GM19025 (cell line): ENCODE measurements at regions not wholly inside any gene's neighbourhood (a gene's known extent, or its start where the extent isn't known, plus 50 kb on each side); places are given as distances from the start of the nearest gene placed in this dataset.
"Not testable (repeated sequence)": the region's sequence is repeated elsewhere in the genome, so short reads cannot be mapped to it uniquely, and the experiment has no call there.

Experiments used
- ATAC-seq: cut with Tn5 transposase; IDR thresholded peaks from one replicate; pipeline ENCODE4 v1.9.1; 2021; ENCODE audit warnings: mild to moderate bottlenecking, low read depth, moderate library complexity; ENCODE audit not compliant: unreplicated experiment

DNA sequence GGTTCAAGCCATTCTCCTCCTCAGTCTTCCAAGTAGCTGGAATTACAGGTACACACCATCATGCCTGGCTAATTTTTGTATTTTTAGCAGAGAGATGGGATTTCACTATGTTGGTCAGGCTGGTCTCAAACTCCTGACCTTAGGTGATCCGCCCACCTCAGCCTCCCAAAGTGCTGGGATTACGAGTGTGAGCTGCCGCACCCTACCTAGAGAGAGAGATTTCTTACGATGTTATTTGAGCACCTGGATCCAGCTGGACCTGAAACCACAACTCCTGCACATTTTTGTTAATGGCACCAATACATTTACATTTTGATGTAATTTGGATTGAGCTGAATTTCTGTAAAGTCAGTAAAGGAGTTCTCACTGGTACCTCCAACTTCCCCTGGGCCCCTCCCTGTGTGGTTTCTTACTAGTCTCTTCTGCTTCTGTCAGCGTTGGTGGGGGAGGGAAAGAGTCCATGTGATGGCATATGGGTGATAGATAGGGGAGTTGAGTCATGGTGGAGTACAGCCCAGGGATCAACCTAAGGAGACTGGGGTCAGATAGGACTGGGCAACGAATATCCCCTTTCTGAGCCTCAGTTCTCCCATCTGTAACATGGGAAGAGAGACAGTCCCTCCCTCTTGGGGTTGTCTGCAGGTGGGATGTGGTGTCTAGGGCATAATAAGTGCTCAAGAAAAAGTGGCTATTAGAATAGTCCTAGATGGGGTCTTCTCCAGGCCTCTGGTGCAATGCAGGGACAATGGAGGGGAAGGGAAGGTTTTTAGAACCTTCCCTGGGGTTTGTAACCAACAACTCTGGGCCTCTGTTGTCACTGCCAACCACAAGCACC lies 83.3 kb upstream of the MED13L start:
- no peak for ATAC-seq

DNA sequence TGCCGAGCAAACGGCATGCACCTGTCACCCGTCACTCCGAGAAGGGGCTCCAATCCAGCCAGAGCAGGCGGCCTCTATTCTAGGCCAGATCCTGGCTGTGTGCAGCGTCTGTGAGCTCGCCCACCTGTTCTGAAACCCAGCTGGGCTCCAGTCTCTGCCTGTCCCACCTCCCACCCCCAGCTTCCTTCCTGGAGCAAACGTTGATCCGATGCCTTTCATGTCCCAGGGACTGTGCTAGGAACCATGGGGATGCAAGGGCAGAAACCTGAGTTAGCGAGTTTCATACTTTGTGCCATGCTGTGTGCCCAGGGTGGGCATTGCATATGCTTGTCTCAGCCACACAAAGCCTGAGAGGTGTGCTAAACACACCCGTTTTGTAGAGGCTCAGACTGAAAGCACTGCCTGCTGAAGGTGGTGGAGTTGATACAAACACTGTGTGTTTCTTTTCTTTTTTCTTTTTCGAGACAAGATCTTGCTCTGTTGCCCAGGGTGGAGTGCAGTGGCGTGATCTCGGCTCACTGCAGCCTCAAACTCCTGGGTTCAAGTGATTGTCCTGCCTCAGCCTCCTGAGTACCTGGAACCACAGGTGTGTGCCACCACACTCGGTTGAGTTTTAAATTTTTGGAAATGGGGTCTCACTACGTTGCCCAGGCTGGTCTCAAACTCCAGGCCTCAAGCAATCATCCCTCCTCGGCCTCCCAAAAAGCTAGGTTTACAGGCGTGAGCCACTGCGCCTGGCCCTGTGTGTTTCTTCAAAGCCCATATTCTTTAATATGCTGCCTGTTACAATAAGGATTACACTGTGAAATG lies 84.1 kb upstream of the MED13L start:
- no peak for ATAC-seq

GRCh38 chr12:116365114-116365513 lies 87.6 kb upstream of the MED13L start:
- no peak for ATAC-seq

DNA sequence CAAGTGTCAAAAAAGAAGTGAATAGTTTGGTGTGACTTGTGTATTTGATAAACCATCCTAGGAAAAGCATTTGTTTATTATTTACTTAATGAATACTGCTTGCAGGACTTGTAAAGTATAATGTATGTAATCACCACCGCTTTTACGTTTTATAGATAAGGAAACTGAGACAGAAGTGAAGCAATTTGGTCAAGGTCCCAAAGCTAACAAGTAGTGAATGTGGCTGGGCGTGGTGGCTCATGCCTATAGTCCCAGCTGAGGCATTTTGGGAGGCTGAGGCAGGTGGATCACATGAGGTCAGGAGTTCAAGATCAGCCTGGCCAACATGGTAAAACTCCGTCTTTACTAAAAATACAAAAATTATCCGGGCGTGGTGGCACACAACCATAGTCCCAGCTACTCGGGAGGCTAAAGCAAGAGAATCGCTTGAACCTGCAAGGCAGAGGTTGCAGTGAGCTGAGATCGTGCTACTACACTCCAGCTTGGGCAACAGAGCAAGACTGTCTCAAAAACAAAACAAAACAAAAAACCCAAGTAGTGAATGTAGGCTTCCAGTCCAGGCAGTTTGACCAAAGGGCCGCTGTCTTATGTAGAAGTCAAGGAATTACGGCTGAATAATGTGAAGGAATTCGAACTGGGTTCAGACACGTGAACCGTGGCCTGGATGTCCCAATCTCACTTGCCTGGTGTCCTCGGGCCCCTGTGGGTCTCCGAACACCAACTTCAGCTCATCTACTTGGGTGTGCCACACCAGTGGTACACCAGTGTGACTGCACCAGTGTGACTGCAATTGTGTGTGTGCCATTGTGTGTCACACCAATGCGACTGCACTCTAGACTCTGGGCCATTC lies 88.3 kb upstream of the MED13L start:
- ATAC-seq, result no peak

- no peak for ATAC-seq
These were observed 88.9 kb upstream of the MED13L start for GRCh38 chr12:116366456-116366776.

- ATAC-seq, result no peak
These were observed 89.3 kb upstream of the MED13L start for GRCh38 chr12:116366824-116367223.

GRCh38 chr12:116368196-116369194 lies 91.0 kb upstream of the MED13L start:
- no peak for ATAC-seq

DNA sequence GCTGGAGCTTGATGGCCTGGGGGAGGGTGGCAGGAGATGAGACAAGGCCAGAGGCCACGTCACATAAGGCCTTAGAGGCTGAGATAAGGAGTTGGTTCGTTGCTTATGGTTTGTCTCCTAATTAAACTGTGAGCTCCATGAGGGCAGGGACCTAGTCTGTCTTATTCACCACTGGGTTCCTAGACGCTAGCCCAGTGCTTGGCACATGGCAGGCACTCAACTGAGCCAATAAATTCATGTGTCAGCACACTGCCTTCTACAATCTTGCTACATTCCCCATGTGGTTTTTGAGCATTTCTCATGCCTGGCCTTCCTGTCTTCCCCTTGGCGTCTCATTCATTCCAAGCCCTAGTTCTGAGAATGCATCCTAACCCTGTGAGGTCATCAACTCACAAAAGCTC lies 92.5 kb upstream of the MED13L start:
- ATAC-seq, result no peak

GRCh38 chr12:116370886-116371580 lies 93.5 kb upstream of the MED13L start:
- ATAC-seq, result no peak

DNA sequence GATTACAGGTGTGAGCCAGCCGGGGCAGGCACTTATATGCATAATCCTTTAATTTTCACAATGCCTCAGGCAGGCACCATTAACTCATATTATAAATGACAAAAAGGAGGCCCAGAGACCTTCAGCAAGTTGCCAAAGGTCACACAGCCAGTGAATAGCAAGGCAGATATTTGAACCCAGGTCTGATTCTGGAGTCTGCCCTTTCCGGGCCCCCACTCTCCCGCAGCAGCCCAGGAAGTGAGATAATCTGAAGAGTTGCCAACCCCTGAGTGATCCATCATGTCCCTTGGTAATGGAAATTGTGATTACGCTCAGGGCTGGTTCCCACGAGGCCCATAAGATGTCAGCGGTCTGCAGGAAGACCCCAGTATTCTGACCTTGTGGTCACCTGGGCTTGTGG lies 95.3 kb upstream of the MED13L start:
- no peak for ATAC-seq

DNA sequence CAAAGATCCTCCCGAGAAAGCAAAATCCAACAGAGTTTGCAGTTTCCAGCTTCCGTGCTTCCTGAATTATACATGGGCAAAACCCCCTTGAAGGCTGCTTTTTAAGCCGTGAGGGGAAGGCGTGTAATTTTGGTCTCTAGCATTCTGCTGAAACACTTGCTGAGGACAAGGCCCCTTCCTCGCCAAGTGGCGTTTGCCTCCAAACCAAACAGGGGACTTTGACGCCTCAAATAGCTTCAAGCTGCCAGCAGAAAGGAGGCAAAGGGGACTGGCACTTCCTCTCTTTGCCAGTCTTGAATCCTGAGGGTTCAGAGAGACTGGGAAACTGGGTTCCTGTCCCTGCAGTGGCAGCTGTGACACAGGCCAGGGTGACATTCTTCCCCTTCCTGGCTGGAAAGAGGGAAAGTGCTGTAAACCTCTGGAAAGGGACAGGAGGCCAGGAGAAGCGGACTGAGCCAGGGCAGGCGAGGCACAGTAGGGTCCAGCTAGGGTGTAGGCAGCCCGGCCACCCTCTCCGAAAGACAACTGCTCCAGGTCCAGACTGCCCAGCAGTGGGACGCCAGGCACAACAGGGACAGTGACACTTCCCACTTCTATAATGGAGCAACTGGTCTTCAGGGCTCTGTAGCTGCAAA lies 96.2 kb upstream of the MED13L start:
- no peak for ATAC-seq

GRCh38 chr12:116374207-116374606 lies 96.7 kb upstream of the MED13L start:
- ATAC-seq, result no peak

- ATAC-seq, result no peak
These were observed 97.9 kb upstream of the MED13L start for GRCh38 chr12:116375278-116375842.

DNA sequence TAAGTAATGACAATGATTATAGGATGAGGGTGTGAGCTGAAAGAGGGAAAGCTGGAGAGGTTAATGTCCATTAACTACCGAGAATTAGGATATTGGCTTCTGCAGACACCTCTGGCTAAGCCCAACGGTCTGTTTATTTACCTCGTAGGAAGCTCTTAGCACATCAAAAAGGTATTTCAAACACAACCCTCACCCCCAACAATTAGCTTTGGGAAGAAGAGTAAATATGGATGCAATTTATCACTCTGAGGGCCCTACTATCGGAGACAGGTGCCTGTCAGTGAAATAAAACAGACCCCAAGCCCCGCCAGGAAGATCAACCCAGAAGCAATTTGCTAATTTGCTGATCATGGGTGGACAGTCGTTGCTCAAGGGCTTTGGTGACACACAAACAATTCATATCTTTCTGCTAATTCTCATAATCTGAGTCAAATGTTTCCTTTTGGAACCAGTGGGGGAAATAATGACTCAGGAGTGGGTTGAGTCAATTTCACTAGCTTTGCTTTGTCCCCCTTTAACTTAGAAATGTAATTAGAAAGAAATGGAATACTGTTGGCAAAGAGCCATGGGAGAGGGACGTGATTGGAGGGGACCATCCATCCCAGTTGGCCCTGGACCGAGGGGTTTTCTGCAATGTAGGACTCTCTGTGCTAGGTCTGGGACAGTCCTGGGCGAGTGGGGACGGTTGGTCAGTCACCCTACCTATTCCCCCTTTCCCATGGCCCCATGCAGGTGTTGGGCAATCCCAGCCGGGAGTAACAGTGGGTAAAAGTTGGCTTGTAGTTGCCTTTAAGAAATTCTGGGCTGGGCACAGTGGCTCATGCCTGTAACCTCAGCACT lies 99.1 kb upstream of the MED13L start:
- ATAC-seq, result no peak

DNA sequence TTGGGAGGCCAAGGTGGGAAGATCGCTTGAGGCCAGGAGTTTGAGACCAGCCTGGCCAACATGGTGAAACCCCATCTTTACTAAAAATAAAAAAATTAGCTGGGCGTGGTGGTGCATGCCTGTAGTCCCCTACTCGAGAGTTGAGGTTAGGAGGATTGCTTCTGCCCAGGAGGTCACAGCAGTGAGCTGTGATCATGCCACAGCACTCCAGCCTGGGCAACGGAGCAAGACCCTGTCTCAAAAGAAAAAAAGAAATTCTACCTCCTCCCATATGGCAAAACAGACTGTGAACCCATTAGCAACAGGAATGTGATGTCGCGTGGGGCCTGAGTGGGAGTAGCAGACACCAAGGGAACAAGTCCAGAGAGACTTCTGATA lies 99.7 kb upstream of the MED13L start:
- not testable (repeated sequence) for ATAC-seq

DNA sequence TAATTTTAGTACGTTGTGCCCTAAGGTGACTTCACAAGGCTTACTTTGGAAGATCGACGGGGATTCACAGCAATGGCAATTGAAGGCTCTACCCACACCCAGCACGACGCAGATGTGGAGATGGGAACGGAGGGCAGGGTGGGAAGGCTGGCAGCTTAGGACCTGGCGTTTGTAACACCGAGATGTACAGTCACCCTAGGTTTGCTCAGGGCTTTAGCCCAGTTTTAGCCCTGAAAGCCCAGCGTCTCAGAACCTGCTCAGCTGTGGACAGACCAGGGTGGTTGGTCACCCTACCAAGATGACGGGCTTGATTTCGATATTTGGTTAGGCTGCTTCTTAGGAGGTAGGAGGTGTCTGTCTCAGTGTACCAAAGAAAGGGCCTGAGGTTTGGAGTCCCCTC lies 100.5 kb upstream of the MED13L start:
- ATAC-seq, result no peak

DNA sequence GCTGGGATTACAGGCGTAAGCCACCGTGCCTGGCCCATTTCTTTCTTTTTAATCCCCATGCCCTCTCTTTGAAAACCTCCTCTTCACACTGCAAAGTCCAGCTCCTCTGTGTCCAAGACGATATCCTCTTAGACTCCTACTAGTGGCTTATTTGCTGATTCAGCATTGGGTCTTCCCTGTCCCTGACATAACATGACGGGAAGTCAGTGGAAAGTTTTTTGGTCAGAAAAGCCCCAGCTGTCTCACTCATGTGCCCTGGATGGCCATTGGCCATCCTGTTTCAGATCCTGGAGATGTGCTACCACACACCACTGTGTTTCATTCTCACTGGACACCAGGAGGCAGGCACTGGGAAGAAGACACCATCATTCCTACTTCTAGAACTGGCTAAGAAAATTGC lies 102.6 kb upstream of the MED13L start:
- ATAC-seq, result no peak

DNA sequence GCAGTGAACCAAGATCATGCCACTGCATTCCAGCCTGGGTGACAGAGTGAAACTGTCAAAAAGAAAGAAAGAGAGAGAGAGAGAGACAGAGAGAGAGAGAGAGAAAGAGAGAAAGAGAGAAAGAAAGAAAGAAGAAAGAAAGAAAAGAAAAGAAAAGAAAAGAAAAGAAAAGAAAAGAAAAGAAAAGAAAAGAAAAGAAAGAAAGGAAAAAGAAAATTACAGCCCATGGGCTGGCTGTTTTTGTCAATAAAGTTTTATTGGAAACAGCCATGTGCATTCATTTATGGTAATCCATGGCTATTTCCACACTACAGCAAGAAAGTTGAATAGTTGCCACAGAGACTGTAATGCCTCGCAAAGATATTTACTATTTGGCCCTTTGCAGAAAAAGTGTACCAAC lies 103.2 kb upstream of the MED13L start:
- not testable (repeated sequence) for ATAC-seq
